Vagina (tissue), 2 donors: ENCODE measurements at regions not wholly inside any gene's neighbourhood (a gene's known extent, or its start where the extent isn't known, plus 50 kb on each side); places are given as distances from the start of the nearest gene placed in this dataset.
A peak's percentile ranks its signal among the peaks of the same experiment; 100 is the strongest.
"Not testable (repeated sequence)": the region's sequence is repeated elsewhere in the genome, so short reads cannot be mapped to it uniquely, and the experiment has no call there.

ENCODE experiments used
- DNase-seq, 2 donors: peaks; one replicate each; pipeline ENCODE4 v3.0.0-alpha.2; 2017; ENCODE audit errors: extremely low spot score in 2 of 2
- H3K27ac ChIP-seq: fragments of 200-600 bp; sonication (generic); one replicate; pipeline ENCODE4 v1.5.1; 2019
- H3K27me3 ChIP-seq: fragments of 200-600 bp; sonication (generic); one replicate; pipeline ENCODE4 v1.5.1; 2019
- H3K36me3 ChIP-seq, 2 donors: fragments of 200-600 bp; sonication (generic); one replicate each; pipeline ENCODE4 v1.5.1; 2017 to 2019
- H3K4me1 ChIP-seq: fragments of 200-600 bp; sonication (generic); one replicate; pipeline ENCODE4 v1.5.1; 2019
- H3K4me3 ChIP-seq, 2 donors: fragments of 200-600 bp; sonication (generic); 1 replicate in 1 of 2; 2 replicates in 1 of 2; pipeline ENCODE4 v1.5.1; 2016 to 2019
- H3K9me3 ChIP-seq: fragments of 200-600 bp; sonication (generic); one replicate; pipeline ENCODE4 v1.5.1; 2019
- CTCF ChIP-seq, 3 experiments: fragments of 450-650 bp in 2 of 3; fragments of 200-600 bp in 1 of 3; sonication (generic) in 1 of 3; IDR thresholded peaks; one replicate each; pipeline ENCODE4 v1.5.1; 2017 to 2019; ENCODE audit warnings: antibody characterized with exemption in 3 of 3, mild to moderate bottlenecking in 2 of 3, moderate library complexity in 2 of 3
- POLR2A ChIP-seq, 2 donors: fragments of 450-650 bp; IDR thresholded peaks; one replicate each; pipeline ENCODE4 v1.6.1; 2017; ENCODE audit warnings: antibody characterized with exemption in 2 of 2, mild to moderate bottlenecking in 2 of 2, moderate library complexity in 2 of 2
- POLR2AphosphoS5 ChIP-seq, 2 donors: sonication (generic); formaldehyde crosslinking; IDR thresholded peaks; one replicate each; pipeline ENCODE4 v1.9.0; 2017; ENCODE audit warnings: antibody characterized with exemption in 2 of 2, mild to moderate bottlenecking in 2 of 2, low read depth in 1 of 2; ENCODE audit not compliant: insufficient read depth in 1 of 2
- intact Hi-C: fragments of 100-400 bp; cut with DNase I; formaldehyde crosslinking; loops from one replicate; pipeline ENCODE4 v1.15.1; 2023

GRCh38 chr10:60479305-60480020 lies 89.8 kb upstream of the ANK3 start:
- DNase-seq, result no peak
- peak in 1 of 2 donors; percentile 75 for TF ChIP-seq POLR2AphosphoS5 (IDR thresholded peaks at IDR 0.05; ENCODE audit: insufficient read depth in 1 of 2, low read depth in 1 of 2)
- no peak for TF ChIP-seq CTCF (IDR thresholded peaks at IDR 0.05)
- no peak for TF ChIP-seq POLR2A (IDR thresholded peaks at IDR 0.05)
- Histone ChIP-seq H3K4me1 (peaks cover 25% of the 10 kb centered on the region), H3K4me3 (no peak overlapping the region), H3K27ac (no peak overlapping the region), H3K36me3 (no peaks in the 10 kb centered on the region), H3K9me3 (no peaks in the 10 kb centered on the region), H3K27me3 (no peaks in the 10 kb centered on the region)
- intact Hi-C loops, result no loop called here

- Histone ChIP-seq H3K36me3 (no peaks in the 10 kb centered on the region), H3K27ac (no peak overlapping the region), H3K27me3 (no peaks in the 10 kb centered on the region), H3K4me3 (no peak overlapping the region), H3K9me3 (no peaks in the 10 kb centered on the region), H3K4me1 (peaks cover 23% of the 10 kb centered on the region)
- DNase-seq, result no peak
- intact Hi-C loops, result no loop called here
- TF ChIP-seq CTCF (IDR thresholded peaks at IDR 0.05), result no peak
- TF ChIP-seq POLR2AphosphoS5 (IDR thresholded peaks at IDR 0.05; ENCODE audit: insufficient read depth in 1 of 2, low read depth in 1 of 2), result no peak
- TF ChIP-seq POLR2A (IDR thresholded peaks at IDR 0.05), result no peak
Measured at GRCh38 chr10:60476451-60476850, 86.8 kb upstream of the ANK3 start.

- H3K4me3 ChIP-seq, result no peak overlapping the region
- intact Hi-C loops, result no loop called here
Measured at GRCh38 chr10:60473557-60473956, 83.9 kb upstream of the ANK3 start.

GRCh38 chr10:60470091-60470490 lies 80.4 kb upstream of the ANK3 start:
- TF ChIP-seq POLR2A (IDR thresholded peaks at IDR 0.05) (no peak), CTCF (IDR thresholded peaks at IDR 0.05) (no peak), POLR2AphosphoS5 (IDR thresholded peaks at IDR 0.05; ENCODE audit: insufficient read depth in 1 of 2, low read depth in 1 of 2) (no peak)
- no peaks in the 10 kb centered on the region for H3K9me3 ChIP-seq
- no peak for DNase-seq
- no peak overlapping the region for H3K4me3 ChIP-seq
- H3K4me1 ChIP-seq, result peaks cover 1% of the 10 kb centered on the region
- intact Hi-C loops, result no loop called here
- H3K27ac ChIP-seq, result no peak overlapping the region
- H3K27me3 ChIP-seq, result no peaks in the 10 kb centered on the region
- H3K36me3 ChIP-seq, result no peaks in the 10 kb centered on the region

More at GRCh38 chr10:60473557-60473956, 83.9 kb upstream of the ANK3 start:
- Histone ChIP-seq H3K9me3 (no peaks in the 10 kb centered on the region), H3K36me3 (no peaks in the 10 kb centered on the region), H3K27me3 (no peaks in the 10 kb centered on the region), H3K27ac (no peak overlapping the region), H3K4me1 (peaks cover 1% of the 10 kb centered on the region)
- no peak for TF ChIP-seq POLR2A (IDR thresholded peaks at IDR 0.05)
- TF ChIP-seq POLR2AphosphoS5 (IDR thresholded peaks at IDR 0.05; ENCODE audit: insufficient read depth in 1 of 2, low read depth in 1 of 2), result no peak
- no peak for TF ChIP-seq CTCF (IDR thresholded peaks at IDR 0.05)
- no peak for DNase-seq

GRCh38 chr10:60469147-60469546 lies 79.5 kb upstream of the ANK3 start:
- H3K27ac ChIP-seq, DNase-seq, H3K9me3 ChIP-seq, H3K4me1 ChIP-seq, H3K27me3 ChIP-seq, H3K4me3 ChIP-seq, intact Hi-C loops, H3K36me3 ChIP-seq: not testable (repeated sequence)
